OCI-LY3 (cell line): ENCODE measurements at regions not wholly inside any gene's neighbourhood (a gene's known extent, or its start where the extent isn't known, plus 50 kb on each side); places are given as distances from the start of the nearest gene placed in this dataset.

ENCODE experiments used
- H2AFZ ChIP-seq: fragments of 200-600, 300-600 bp; shearing (Covaris generic); 2 replicates; pipeline ENCODE4 v1.6.0; 2014; ENCODE audit warnings: antibody characterized with exemption, low read depth, low read length
- H3K27ac ChIP-seq: fragments of 200-600, 300-600 bp; sonication (generic); 2 replicates; pipeline ENCODE4 v1.5.1; 2014; ENCODE audit warnings: mild to moderate bottlenecking, low read length, moderate library complexity, mixed read lengths
- H3K27me3 ChIP-seq: fragments of 200-600, 300-600 bp; sonication (generic); 2 replicates; pipeline ENCODE4 v1.6.1; 2014; ENCODE audit warnings: low read depth, low read length, mixed read lengths
- H3K36me3 ChIP-seq: fragments of 200-600, 300-600 bp; sonication (generic); replicated peaks from 2 replicates; pipeline ENCODE3; 2014; ENCODE audit warnings: low read depth, low read length, mixed read lengths
- H3K4me1 ChIP-seq: fragments of 300-600, 200-600 bp; sonication (generic); 2 replicates; pipeline ENCODE4 v1.6.1; 2014; ENCODE audit warnings: low read length, mixed read lengths
- H3K4me2 ChIP-seq: fragments of 200-600, 300-600 bp; sonication (generic); 2 replicates; pipeline ENCODE4 v1.6.1; 2014; ENCODE audit warnings: low read length, mixed read lengths
- H3K4me3 ChIP-seq: fragments of 300-600, 200-600 bp; sonication (generic); 2 replicates; pipeline ENCODE4 v1.5.1; 2014; ENCODE audit warnings: antibody characterized with exemption, mild to moderate bottlenecking, low read length, moderate library complexity
- H3K79me2 ChIP-seq: fragments of 300-600, 200-600 bp; shearing (Covaris generic); 2 replicates; pipeline ENCODE4 v1.6.1; 2014; ENCODE audit warnings: mild to moderate bottlenecking, low read length, mixed read lengths
- H3K9ac ChIP-seq: fragments of 300-600, 200-600 bp; shearing (Covaris generic); 2 replicates; pipeline ENCODE4 v1.6.0; 2014; ENCODE audit warnings: mild to moderate bottlenecking, low read length, moderate library complexity
- H3K9me3 ChIP-seq: fragments of 200-600, 300-600 bp; shearing (Covaris generic); 2 replicates; pipeline ENCODE4 v1.6.1; 2014; ENCODE audit warnings: low read length, mixed read lengths; ENCODE audit not compliant: insufficient read depth
- H4K20me1 ChIP-seq: fragments of 200-600, 300-600 bp; sonication (generic); 2 replicates; pipeline ENCODE4 v1.6.1; 2016; ENCODE audit warnings: low read length, mixed read lengths; ENCODE audit not compliant: insufficient read depth
- CTCF ChIP-seq: fragments of 200-600, 300-600 bp; sonication (generic); IDR thresholded peaks from 2 replicates; pipeline ENCODE4 v1.5.1; 2014; ENCODE audit warnings: antibody characterized with exemption, low read length, low read depth
- EZH2phosphoT487 ChIP-seq: fragments of 200-600 bp; shearing (Covaris generic); IDR thresholded peaks from 2 replicates; pipeline ENCODE4 v1.6.1; 2018; ENCODE audit warnings: antibody characterized with exemption, mixed run types, low read depth

DNA sequence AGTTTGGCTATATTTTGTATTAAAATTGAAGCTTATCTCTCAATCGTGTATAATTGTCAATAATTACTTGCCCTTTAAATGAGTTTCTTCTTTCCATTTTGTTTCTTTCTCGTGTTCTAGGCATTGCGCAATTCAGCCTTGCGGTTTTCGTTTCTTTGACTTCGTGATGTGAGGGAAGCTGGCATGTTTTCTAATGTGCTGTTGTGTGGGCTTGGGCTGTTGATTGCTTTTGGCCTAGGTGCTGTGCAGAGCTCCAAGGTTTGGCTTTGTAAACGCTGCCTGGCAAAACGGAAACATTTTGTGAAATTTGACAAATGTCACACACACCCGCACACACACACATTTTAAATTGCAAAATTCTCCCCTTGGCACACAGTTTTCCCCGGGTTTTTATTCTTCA lies 242.6 kb upstream of the TCF4 start:
- Histone ChIP-seq H3K36me3 (no peaks in the 10 kb centered on the region), H3K4me3 (no peak overlapping the region), H3K79me2 (no peaks in the 10 kb centered on the region), H2AFZ (no peak overlapping the region), H3K27ac (no peak overlapping the region), H3K4me2 (no peak overlapping the region), H3K9me3 (no peaks in the 10 kb centered on the region), H3K4me1 (peaks cover 11% of the 10 kb centered on the region), H3K27me3 (no peaks in the 10 kb centered on the region), H3K9ac (no peak overlapping the region), H4K20me1 (no peaks in the 10 kb centered on the region)
- no peak for TF ChIP-seq EZH2phosphoT487
- no peak for TF ChIP-seq CTCF

GRCh38 chr18:55821219-55821618 lies 233.2 kb upstream of the TCF4 start:
- Histone ChIP-seq H3K4me3 (no peak overlapping the region), H3K9ac (no peak overlapping the region), H3K36me3 (no peaks in the 10 kb centered on the region), H3K27ac (no peak overlapping the region), H3K27me3 (no peaks in the 10 kb centered on the region), H3K9me3 (no peaks in the 10 kb centered on the region), H3K4me1 (no peaks in the 10 kb centered on the region), H2AFZ (no peak overlapping the region), H4K20me1 (no peaks in the 10 kb centered on the region), H3K79me2 (no peaks in the 10 kb centered on the region), H3K4me2 (no peak overlapping the region)
- TF ChIP-seq CTCF = no peak
- no peak for TF ChIP-seq EZH2phosphoT487

DNA sequence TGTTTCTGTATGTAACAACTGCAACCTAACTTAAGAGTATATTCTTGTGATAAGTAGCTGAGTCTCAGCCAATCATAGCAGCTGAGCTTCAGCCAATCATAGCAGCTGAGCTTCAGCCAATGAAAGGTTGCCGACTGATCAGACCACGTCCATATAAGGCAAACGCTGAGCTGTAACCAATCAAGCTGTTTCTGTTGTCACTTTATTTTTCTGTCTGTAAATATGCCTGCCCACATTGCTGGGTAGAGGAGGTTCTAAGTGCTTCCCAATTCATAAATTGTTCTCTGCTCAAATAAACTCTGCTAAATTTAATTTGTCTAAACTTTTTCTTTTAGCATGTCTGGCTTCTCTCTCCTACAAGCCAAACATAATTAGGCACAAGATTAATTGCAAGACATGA lies 231.5 kb upstream of the TCF4 start:
- Histone ChIP-seq H3K4me3 (no peak overlapping the region), H3K4me2 (no peak overlapping the region), H3K79me2 (no peaks in the 10 kb centered on the region), H3K9me3 (no peaks in the 10 kb centered on the region), H3K27me3 (no peaks in the 10 kb centered on the region), H3K27ac (no peak overlapping the region), H3K36me3 (no peaks in the 10 kb centered on the region), H2AFZ (no peak overlapping the region), H3K4me1 (no peaks in the 10 kb centered on the region), H4K20me1 (no peaks in the 10 kb centered on the region), H3K9ac (no peak overlapping the region)
- no peak for TF ChIP-seq EZH2phosphoT487
- no peak for TF ChIP-seq CTCF

- Histone ChIP-seq H3K9me3 (no peaks in the 10 kb centered on the region), H4K20me1 (no peaks in the 10 kb centered on the region), H3K27me3 (no peaks in the 10 kb centered on the region), H3K79me2 (no peaks in the 10 kb centered on the region), H3K9ac (no peak overlapping the region), H3K4me3 (no peak overlapping the region), H3K4me2 (no peak overlapping the region), H2AFZ (no peak overlapping the region), H3K36me3 (no peaks in the 10 kb centered on the region), H3K4me1 (peaks cover 1% of the 10 kb centered on the region; the same call in 1 of the 2 replicates), H3K27ac (no peak overlapping the region)
- TF ChIP-seq EZH2phosphoT487 = no peak
- TF ChIP-seq CTCF = no peak
These were observed 230.3 kb upstream of the TCF4 start for GRCh38 chr18:55818284-55818683.
